GM18511 (cell line): ENCODE measurements at regions not wholly inside any gene's neighbourhood (a gene's known extent, or its start where the extent isn't known, plus 50 kb on each side); places are given as distances from the start of the nearest gene placed in this dataset.

Experiments used
- ATAC-seq: cut with Tn5 transposase; IDR thresholded peaks from one replicate; pipeline ENCODE4 v1.9.1; 2021; ENCODE audit warnings: mild to moderate bottlenecking, moderate library complexity; ENCODE audit not compliant: unreplicated experiment

- no peak for ATAC-seq
Measured at GRCh38 chr3:66133050-66133757, 87.6 kb upstream of the SLC25A26 start.

DNA sequence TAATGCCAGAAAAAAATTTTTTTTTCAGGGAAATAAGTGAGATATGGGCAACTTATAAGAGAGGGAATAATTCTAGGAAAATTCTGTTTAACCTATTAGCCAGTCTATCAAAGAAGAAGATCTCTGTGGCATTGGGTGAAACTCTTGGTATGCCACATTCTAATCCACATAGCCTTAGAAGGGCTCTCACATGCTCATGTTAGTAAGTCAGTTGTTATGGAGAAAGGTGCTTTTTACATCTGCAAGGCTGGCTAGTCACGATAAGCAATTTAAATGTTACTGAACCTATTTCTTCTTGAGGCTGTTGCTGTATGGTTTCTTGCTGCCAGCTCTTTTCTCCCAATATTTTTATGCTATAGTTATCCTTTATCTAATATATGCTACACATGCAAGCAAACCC, 89.9 kb upstream of the MAGI1 start:
- no peak for ATAC-seq

- ATAC-seq, result no peak
Measured at GRCh38 chr3:66121318-66121717, 82.6 kb upstream of the MAGI1 start.

DNA sequence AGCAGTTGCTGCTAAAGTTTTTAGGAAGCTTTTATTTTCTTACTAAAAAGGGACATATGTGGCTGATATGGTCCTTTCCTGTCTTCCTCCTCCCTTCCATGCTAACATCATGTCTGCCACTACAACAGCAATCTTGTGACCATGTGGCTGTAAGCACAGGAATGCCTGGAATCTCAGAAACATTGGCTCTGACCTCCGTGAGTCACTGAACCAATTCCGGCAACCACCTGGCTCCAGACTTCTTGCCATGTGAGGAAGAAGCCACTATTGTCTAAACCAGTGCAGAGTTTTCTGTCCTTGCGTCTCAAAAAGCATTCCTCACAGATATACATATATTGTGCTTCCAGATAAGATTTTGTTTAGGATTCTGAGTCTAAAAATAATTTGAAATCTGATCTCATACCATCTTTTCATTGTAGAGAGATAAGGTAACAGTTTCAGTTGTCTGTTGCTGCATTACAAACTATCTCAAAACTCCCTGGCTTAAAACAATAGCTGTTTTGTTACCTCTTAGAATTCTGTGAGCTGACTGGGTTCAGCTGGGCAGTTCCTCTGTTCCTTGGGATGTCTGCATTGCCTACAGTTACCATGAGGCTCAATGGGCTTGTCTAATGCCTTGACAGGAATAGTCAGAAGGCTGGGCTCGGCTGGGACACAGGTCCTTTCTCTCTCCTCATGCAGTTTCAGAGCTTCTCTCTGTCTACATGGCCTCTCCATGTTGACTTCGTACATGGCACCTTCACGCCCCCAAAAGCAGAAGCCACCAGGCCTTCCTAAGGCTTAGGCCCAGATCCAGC, 77.3 kb upstream of the MAGI1 start:
- no peak for ATAC-seq

GRCh38 chr3:66113542-66113941, 74.8 kb upstream of the MAGI1 start:
- ATAC-seq, result no peak

DNA sequence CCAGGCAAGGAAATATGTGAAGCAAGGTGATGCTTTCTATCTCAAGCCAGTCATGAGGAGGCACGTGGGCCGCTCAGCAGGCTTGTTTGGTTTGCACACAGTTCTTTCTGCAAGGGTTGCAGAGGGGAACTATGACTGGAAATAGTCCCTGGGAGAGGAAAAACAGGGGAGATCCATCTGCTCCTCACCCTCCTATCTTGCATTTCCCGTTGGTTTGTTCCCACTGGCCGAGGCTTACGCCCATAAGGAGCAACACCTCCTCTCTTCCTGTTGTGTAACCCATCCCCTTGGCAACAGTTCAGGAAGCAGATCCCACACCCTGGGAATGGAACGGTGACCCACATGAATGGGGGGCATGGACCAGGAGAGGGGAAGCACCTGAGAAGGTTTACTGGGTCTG, 72.1 kb upstream of the MAGI1 start:
- ATAC-seq, result no peak

DNA sequence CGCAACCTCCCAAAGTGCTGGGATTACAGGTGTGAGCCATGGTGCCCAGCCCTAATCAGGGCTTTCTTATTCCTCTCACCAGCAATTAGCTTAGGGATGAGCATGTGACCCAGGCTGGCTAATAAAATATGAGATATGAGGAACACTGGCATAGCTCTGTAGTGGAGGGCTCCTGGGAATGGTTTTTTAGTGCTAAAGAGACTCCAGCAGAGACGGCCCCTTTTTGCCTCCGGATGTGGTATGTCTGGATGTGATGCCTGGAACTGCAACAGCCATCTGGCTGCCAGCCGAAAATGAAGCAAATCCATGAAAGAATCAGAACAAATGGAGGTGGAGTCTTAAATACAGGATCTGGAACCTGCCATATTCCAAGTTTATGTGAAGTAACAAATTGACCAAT, 69.1 kb upstream of the MAGI1 start:
- no peak for ATAC-seq

GRCh38 chr3:66106788-66107187, 68.1 kb upstream of the MAGI1 start:
- ATAC-seq, result no peak

- no peak for ATAC-seq
Measured at GRCh38 chr3:66104535-66104934, 65.8 kb upstream of the MAGI1 start.

GRCh38 chr3:66103729-66104128, 65.0 kb upstream of the MAGI1 start:
- no peak for ATAC-seq

GRCh38 chr3:66101901-66102300, 63.2 kb upstream of the MAGI1 start:
- no peak for ATAC-seq

GRCh38 chr3:66099541-66100065, 60.9 kb upstream of the MAGI1 start:
- no peak for ATAC-seq

DNA sequence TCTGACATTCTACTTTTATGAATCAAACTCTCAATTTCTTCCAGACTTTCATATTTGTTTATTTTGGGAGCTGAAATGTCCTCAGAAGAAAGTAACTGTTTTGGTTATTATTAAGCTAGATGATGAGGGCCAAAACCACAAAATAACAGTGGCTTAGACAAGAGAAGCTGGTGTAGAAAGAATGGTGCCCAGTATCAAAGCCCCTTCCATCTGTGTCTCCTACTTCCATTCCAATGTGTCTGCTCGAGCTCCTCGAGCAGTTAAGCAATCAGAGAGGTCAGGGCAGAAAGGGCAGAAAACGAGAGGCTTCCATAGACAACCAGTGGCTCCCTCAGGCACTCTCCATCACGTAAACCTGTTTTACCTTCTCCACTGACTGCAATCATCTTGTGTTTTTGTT, 59.7 kb upstream of the MAGI1 start:
- ATAC-seq, result no peak

DNA sequence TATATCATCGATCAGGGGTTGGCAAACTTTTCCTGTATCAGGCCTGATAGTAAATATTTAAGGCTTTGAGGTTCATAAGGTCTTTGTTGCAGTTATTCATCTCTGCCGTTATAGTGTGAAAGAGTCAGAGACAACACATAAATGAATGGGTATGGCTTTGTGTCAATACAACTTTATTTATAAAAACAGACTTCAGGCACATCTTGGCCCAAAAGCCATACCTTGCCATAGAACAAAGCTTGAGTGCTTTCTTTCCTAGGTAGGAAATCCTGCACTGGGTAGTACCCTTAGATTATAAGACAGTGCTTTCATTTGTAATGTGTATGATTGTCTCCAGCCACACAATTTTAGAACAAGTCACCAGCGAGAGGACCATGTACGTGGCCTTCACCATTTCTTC, 58.9 kb upstream of the MAGI1 start:
- ATAC-seq, result no peak

DNA sequence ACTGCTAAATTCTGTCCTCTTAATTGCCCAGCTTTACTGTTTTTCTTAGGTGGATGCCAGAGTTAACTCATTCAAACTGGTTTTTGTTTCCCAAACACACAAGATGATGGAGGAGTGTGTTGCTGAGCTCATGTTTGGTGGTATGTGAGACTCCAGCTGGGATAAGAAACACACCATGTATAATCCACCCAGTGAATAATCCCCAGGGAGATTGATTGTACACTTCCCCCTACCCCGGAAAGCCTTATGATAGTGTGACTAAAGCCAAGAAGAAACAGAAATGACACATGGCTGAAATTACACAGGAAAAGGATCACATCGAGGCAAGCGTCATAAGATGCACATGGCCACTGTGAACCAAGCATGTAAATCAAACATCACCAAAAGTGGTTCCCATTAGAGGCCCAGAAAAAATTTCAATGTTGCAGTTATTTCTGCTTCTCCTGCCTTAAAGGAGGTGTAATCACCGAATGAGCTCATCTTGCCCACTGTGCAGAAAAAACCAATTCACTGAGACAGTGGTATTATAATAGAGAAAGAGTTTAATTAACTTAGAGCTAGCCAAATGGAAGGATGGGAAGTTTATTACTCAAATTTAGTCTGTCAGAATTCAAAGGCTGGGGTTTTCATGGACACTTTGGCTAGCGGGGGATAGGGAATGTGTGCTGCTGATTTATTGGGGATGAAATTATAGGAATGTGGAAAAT, 56.7 kb upstream of the MAGI1 start:
- no peak for ATAC-seq

DNA sequence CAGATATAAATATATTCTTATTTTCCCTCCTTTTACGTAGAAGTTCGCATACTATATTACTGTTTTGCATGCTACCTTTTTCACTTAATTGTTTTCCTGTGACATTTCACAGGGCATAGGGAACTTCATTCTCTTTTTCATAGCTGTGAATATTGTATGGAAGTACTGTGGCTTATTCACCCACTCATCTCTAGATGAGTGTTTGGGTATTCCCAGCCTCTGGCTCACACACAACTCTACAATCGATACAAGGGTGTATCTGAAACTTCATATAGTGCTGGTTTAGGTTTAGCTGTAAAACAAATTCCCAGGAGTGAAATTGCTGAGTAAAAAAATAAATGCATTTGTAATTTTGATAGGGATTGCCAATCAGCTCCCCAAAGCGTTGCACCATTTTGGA, 55.3 kb upstream of the MAGI1 start:
- no peak for ATAC-seq

GRCh38 chr3:66092175-66092995, 53.7 kb upstream of the MAGI1 start:
- no peak for ATAC-seq
